GM19025 (cell line): ENCODE measurements at regions not wholly inside any gene's neighbourhood (a gene's known extent, or its start where the extent isn't known, plus 50 kb on each side); places are given as distances from the start of the nearest gene placed in this dataset.
"Not testable (repeated sequence)": the region's sequence is repeated elsewhere in the genome, so short reads cannot be mapped to it uniquely, and the experiment has no call there.

ENCODE experiments used
- ATAC-seq: cut with Tn5 transposase; IDR thresholded peaks from one replicate; pipeline ENCODE4 v1.9.1; 2021; ENCODE audit warnings: mild to moderate bottlenecking, low read depth, moderate library complexity; ENCODE audit not compliant: unreplicated experiment

DNA sequence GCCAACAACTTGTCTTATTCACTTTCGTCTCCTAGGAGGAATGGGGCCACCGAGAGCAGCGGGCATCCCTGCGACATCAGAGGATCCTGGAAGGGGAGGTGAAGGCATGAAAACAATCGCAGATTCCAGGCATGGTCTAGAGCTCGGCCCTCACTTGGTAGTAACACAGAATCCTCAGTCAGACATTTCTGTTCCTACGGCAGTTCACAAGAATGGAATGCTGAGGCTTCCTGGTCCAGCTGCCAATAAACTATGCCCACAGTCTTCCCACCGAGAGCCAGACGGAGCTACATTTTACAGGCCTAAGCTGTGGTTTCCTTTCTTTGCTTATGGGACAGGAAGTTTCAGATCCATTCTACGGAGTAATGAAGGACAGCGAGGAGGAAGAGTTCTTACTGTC lies 75.8 kb downstream of the OR13A1 start:
- no peak for ATAC-seq

GRCh38 chr10:45241865-45242520 lies 73.4 kb downstream of the OR13A1 start:
- ATAC-seq = no peak

- no peak for ATAC-seq
These were observed 72.1 kb downstream of the OR13A1 start for GRCh38 chr10:45243261-45243660.

GRCh38 chr10:45246522-45246921 lies 68.9 kb downstream of the OR13A1 start:
- no peak for ATAC-seq

GRCh38 chr10:45249978-45250693 lies 65.3 kb downstream of the OR13A1 start:
- peak; percentile 51 for ATAC-seq

DNA sequence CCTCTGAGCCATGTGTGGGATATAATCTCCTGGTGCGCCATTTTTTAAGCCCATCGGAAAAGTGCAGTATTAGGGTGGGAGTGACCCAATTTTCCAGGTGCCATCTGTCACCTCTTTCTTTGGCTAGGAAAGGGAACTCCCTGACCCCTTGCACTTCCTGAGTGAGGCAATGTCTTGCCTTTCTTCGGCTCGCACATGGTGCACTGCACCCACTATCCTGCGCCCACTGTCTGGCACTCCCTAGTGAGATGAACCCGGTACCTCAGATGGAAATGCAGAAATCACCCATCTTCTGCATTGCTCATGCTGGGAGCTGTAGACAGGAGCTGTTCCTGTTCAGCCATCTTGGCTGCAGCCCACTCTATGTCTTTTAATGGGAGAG lies 64.7 kb downstream of the OR13A1 start:
- ATAC-seq = not testable (repeated sequence)
